Nephron (organoid): ENCODE measurements at regions not wholly inside any gene's neighbourhood (a gene's known extent, or its start where the extent isn't known, plus 50 kb on each side); places are given as distances from the start of the nearest gene placed in this dataset.
A peak's percentile ranks its signal among the peaks of the same experiment; 100 is the strongest.
"Not testable (repeated sequence)": the region's sequence is repeated elsewhere in the genome, so short reads cannot be mapped to it uniquely, and the experiment has no call there.

Source experiments
- H3K27ac Mint-ChIP-seq, 3 experiments: 2 replicates each; pipeline ENCODE4 v1.8.0; 2020; ENCODE audit warnings: mixed read lengths in 3 of 3, mild to moderate bottlenecking in 2 of 3, moderate library complexity in 1 of 3
- H3K27me3 Mint-ChIP-seq: 2 replicates; pipeline ENCODE4 v1.8.0; 2021; ENCODE audit warnings: low read depth, mild to moderate bottlenecking, moderate library complexity, mixed read lengths
- H3K36me3 Mint-ChIP-seq: 2 replicates; pipeline ENCODE4 v1.8.0; 2020; ENCODE audit warnings: low read depth, mixed read lengths
- H3K4me1 Mint-ChIP-seq: 2 replicates; pipeline ENCODE4 v1.8.0; 2020; ENCODE audit warnings: mixed read lengths
- H3K4me3 Mint-ChIP-seq, 3 experiments: 2 replicates each; pipeline ENCODE4 v1.8.0; 2020; ENCODE audit warnings: mild to moderate bottlenecking in 3 of 3, mixed read lengths in 3 of 3, moderate library complexity in 2 of 3
- H3K9me3 Mint-ChIP-seq: 2 replicates; pipeline ENCODE4 v1.8.0; 2020; ENCODE audit warnings: mixed read lengths
- CTCF ChIP-seq, 3 experiments: fragments of 200-600 bp; sonication (generic); IDR thresholded peaks; one replicate each; pipeline ENCODE4 v1.5.0; 2021; ENCODE audit warnings: antibody characterized with exemption in 3 of 3; ENCODE audit not compliant: unreplicated experiment in 3 of 3

GRCh38 chr17:70379945-70380344 is 210.6 kb downstream of the KCNJ2 start:
- no peaks in the 10 kb centered on the region for H3K9me3 Mint-ChIP-seq
- no peak overlapping the region for H3K4me3 Mint-ChIP-seq
- no peak overlapping the region for H3K27ac Mint-ChIP-seq
- TF ChIP-seq CTCF (IDR thresholded peaks at IDR 0.05; ENCODE audit: unreplicated experiment in 3 of 3): no peak
- peaks cover 6% of the 10 kb centered on the region for H3K4me1 Mint-ChIP-seq
- no peaks in the 10 kb centered on the region for H3K36me3 Mint-ChIP-seq
- H3K27me3 Mint-ChIP-seq: no peaks in the 10 kb centered on the region

- H3K9me3 Mint-ChIP-seq, H3K4me3 Mint-ChIP-seq, H3K27me3 Mint-ChIP-seq, H3K36me3 Mint-ChIP-seq, H3K4me1 Mint-ChIP-seq, H3K27ac Mint-ChIP-seq: not testable (repeated sequence)
Observed at GRCh38 chr17:70381916-70382315, 212.6 kb downstream of the KCNJ2 start.

GRCh38 chr17:70388326-70388725 is 219.0 kb downstream of the KCNJ2 start:
- H3K36me3 Mint-ChIP-seq: no peaks in the 10 kb centered on the region
- no peak overlapping the region for H3K4me3 Mint-ChIP-seq
- TF ChIP-seq CTCF (IDR thresholded peaks at IDR 0.05; ENCODE audit: unreplicated experiment in 3 of 3): no peak
- H3K9me3 Mint-ChIP-seq: no peaks in the 10 kb centered on the region
- H3K4me1 Mint-ChIP-seq: no peaks in the 10 kb centered on the region
- no peak overlapping the region for H3K27ac Mint-ChIP-seq
- no peaks in the 10 kb centered on the region for H3K27me3 Mint-ChIP-seq

GRCh38 chr17:70389232-70389757 is 220.0 kb downstream of the KCNJ2 start:
- H3K4me3 Mint-ChIP-seq, H3K4me1 Mint-ChIP-seq, H3K9me3 Mint-ChIP-seq, H3K36me3 Mint-ChIP-seq, H3K27me3 Mint-ChIP-seq: not testable (repeated sequence)
- peak overlapping the region in 2 of 3 experiments; percentile 18 to 49 for H3K27ac Mint-ChIP-seq

- H3K36me3 Mint-ChIP-seq: no peaks in the 10 kb centered on the region
- H3K27me3 Mint-ChIP-seq: no peaks in the 10 kb centered on the region
- no peaks in the 10 kb centered on the region for H3K9me3 Mint-ChIP-seq
- no peaks in the 10 kb centered on the region for H3K4me1 Mint-ChIP-seq
- no peak overlapping the region for H3K4me3 Mint-ChIP-seq
- no peak for TF ChIP-seq CTCF (IDR thresholded peaks at IDR 0.05; ENCODE audit: unreplicated experiment in 3 of 3)
- peak overlapping the region in 2 of 3 experiments; percentile 18 to 49 for H3K27ac Mint-ChIP-seq
Observed at GRCh38 chr17:70390049-70390448, 220.7 kb downstream of the KCNJ2 start.

- no peak for TF ChIP-seq CTCF (IDR thresholded peaks at IDR 0.05; ENCODE audit: unreplicated experiment in 3 of 3)
- H3K27me3 Mint-ChIP-seq: no peaks in the 10 kb centered on the region
- H3K27ac Mint-ChIP-seq: no peak overlapping the region
- H3K4me3 Mint-ChIP-seq: no peak overlapping the region
- H3K4me1 Mint-ChIP-seq: no peaks in the 10 kb centered on the region
- H3K36me3 Mint-ChIP-seq: no peaks in the 10 kb centered on the region
- H3K9me3 Mint-ChIP-seq: no peaks in the 10 kb centered on the region
Observed at GRCh38 chr17:70394473-70395232, 225.3 kb downstream of the KCNJ2 start.
